ENCODE measurements at regions not wholly inside any gene's neighbourhood (a gene's known extent, or its start where the extent isn't known, plus 50 kb on each side); places are given as distances from the start of the nearest gene placed in this dataset.
"Not testable (repeated sequence)": the region's sequence is repeated elsewhere in the genome, so short reads cannot be mapped to it uniquely, and the experiment has no call there.

GRCh38 chr5:88634014-88634413 lies 249.0 kb downstream of the MEF2C start:
- Histone ChIP-seq H3K27ac (ENCODE audit: poor library complexity, severe bottlenecking) (no peak overlapping the region), H3K36me3 (ENCODE audit: low read depth) (no peaks in the 10 kb centered on the region), H3K4me1 (ENCODE audit: insufficient read depth, poor library complexity, severe bottlenecking) (no peaks in the 10 kb centered on the region), H3K27me3 (ENCODE audit: insufficient read depth, poor library complexity, severe bottlenecking) (peaks cover 21% of the 10 kb centered on the region), H3K9me3 (ENCODE audit: severe bottlenecking) (no peaks in the 10 kb centered on the region), H3K4me3 (ENCODE audit: severe bottlenecking) (no peak overlapping the region)
- no peak for TF ChIP-seq CTCF (IDR thresholded peaks at IDR 0.05; ENCODE audit: poor library complexity, severe bottlenecking)
- DNase-seq (ENCODE audit: low spot score) (no peak), ATAC-seq (ENCODE audit: low read depth) (no peak)

- ATAC-seq (ENCODE audit: low read depth); H3K27ac ChIP-seq (ENCODE audit: poor library complexity, severe bottlenecking); H3K27me3 ChIP-seq (ENCODE audit: insufficient read depth, poor library complexity, severe bottlenecking); H3K4me3 ChIP-seq (ENCODE audit: severe bottlenecking); DNase-seq (ENCODE audit: low spot score); H3K4me1 ChIP-seq (ENCODE audit: insufficient read depth, poor library complexity, severe bottlenecking); H3K36me3 ChIP-seq (ENCODE audit: low read depth); H3K9me3 ChIP-seq (ENCODE audit: severe bottlenecking): not testable (repeated sequence)
These were observed 260.1 kb downstream of the MEF2C start for GRCh38 chr5:88622890-88623289.

GRCh38 chr5:88615767-88616166 lies 267.2 kb downstream of the MEF2C start:
- H3K9me3 ChIP-seq (ENCODE audit: severe bottlenecking); DNase-seq (ENCODE audit: low spot score); H3K36me3 ChIP-seq (ENCODE audit: low read depth); H3K4me3 ChIP-seq (ENCODE audit: severe bottlenecking); H3K27me3 ChIP-seq (ENCODE audit: insufficient read depth, poor library complexity, severe bottlenecking); H3K4me1 ChIP-seq (ENCODE audit: insufficient read depth, poor library complexity, severe bottlenecking); ATAC-seq (ENCODE audit: low read depth); H3K27ac ChIP-seq (ENCODE audit: poor library complexity, severe bottlenecking): not testable (repeated sequence)

- ATAC-seq (ENCODE audit: low read depth): no peak
- no peak for TF ChIP-seq CTCF (IDR thresholded peaks at IDR 0.05; ENCODE audit: poor library complexity, severe bottlenecking)
- no peak overlapping the region for H3K27ac ChIP-seq (ENCODE audit: poor library complexity, severe bottlenecking)
- no peaks in the 10 kb centered on the region for H3K4me1 ChIP-seq (ENCODE audit: insufficient read depth, poor library complexity, severe bottlenecking)
- no peak overlapping the region for H3K4me3 ChIP-seq (ENCODE audit: severe bottlenecking)
- no peaks in the 10 kb centered on the region for H3K36me3 ChIP-seq (ENCODE audit: low read depth)
- peaks cover 3% of the 10 kb centered on the region for H3K9me3 ChIP-seq (ENCODE audit: severe bottlenecking)
- no peak for DNase-seq (ENCODE audit: low spot score)
- no peaks in the 10 kb centered on the region for H3K27me3 ChIP-seq (ENCODE audit: insufficient read depth, poor library complexity, severe bottlenecking)
These were observed 269.9 kb downstream of the MEF2C start for GRCh38 chr5:88613051-88613450.

GRCh38 chr5:88610586-88610985 lies 272.4 kb downstream of the MEF2C start:
- Histone ChIP-seq H3K4me3 (ENCODE audit: severe bottlenecking) (no peak overlapping the region), H3K36me3 (ENCODE audit: low read depth) (no peaks in the 10 kb centered on the region), H3K27ac (ENCODE audit: poor library complexity, severe bottlenecking) (no peak overlapping the region), H3K27me3 (ENCODE audit: insufficient read depth, poor library complexity, severe bottlenecking) (no peaks in the 10 kb centered on the region), H3K4me1 (ENCODE audit: insufficient read depth, poor library complexity, severe bottlenecking) (no peaks in the 10 kb centered on the region), H3K9me3 (ENCODE audit: severe bottlenecking) (peaks cover 3% of the 10 kb centered on the region)
- DNase-seq (ENCODE audit: low spot score) (no peak), ATAC-seq (ENCODE audit: low read depth) (no peak)
- no peak for TF ChIP-seq CTCF (IDR thresholded peaks at IDR 0.05; ENCODE audit: poor library complexity, severe bottlenecking)

- no peak for ATAC-seq (ENCODE audit: low read depth)
- no peaks in the 10 kb centered on the region for H3K4me1 ChIP-seq (ENCODE audit: insufficient read depth, poor library complexity, severe bottlenecking)
- no peak overlapping the region for H3K27ac ChIP-seq (ENCODE audit: poor library complexity, severe bottlenecking)
- H3K36me3 ChIP-seq (ENCODE audit: low read depth): no peaks in the 10 kb centered on the region
- no peak for DNase-seq (ENCODE audit: low spot score)
- no peak overlapping the region for H3K4me3 ChIP-seq (ENCODE audit: severe bottlenecking)
- H3K9me3 ChIP-seq (ENCODE audit: severe bottlenecking): no peaks in the 10 kb centered on the region
- TF ChIP-seq CTCF (IDR thresholded peaks at IDR 0.05; ENCODE audit: poor library complexity, severe bottlenecking): no peak
- no peaks in the 10 kb centered on the region for H3K27me3 ChIP-seq (ENCODE audit: insufficient read depth, poor library complexity, severe bottlenecking)
These were observed 275.5 kb downstream of the MEF2C start for GRCh38 chr5:88607492-88607891.

Measured in RWPE2 (cell line).